Stimulated activated CD8-positive, alpha-beta memory T cell treated with anti-CD3 and anti-CD28 coated beads, Interleukin-7, amount 100 ng/mL, for 4 hours (primary cell): ENCODE measurements at regions not wholly inside any gene's neighbourhood (a gene's known extent, or its start where the extent isn't known, plus 50 kb on each side); places are given as distances from the start of the nearest gene placed in this dataset.

Experiments used
- DNase-seq, 2 donors: peaks; one replicate each; pipeline ENCODE4 v3.0.0-alpha.2; 2020; ENCODE audit warnings: low read depth in 2 of 2

GRCh38 chr15:70351941-70352774, 254.4 kb upstream of the TLE3 start:
- DNase-seq, result no peak

- DNase-seq, result no peak
Measured at GRCh38 chr15:70351391-70351790, 253.7 kb upstream of the TLE3 start.

- DNase-seq, result no peak
Measured at GRCh38 chr15:70348581-70349344, 251.0 kb upstream of the TLE3 start.

GRCh38 chr15:70348226-70348543, 250.5 kb upstream of the TLE3 start:
- no peak for DNase-seq

GRCh38 chr15:70347321-70348225, 249.9 kb upstream of the TLE3 start:
- DNase-seq, result no peak

GRCh38 chr15:70345251-70346019, 247.7 kb upstream of the TLE3 start:
- DNase-seq, result no peak

GRCh38 chr15:70344666-70345065, 246.9 kb upstream of the TLE3 start:
- no peak for DNase-seq

- DNase-seq, result no peak
Measured at GRCh38 chr15:70343961-70344621, 246.4 kb upstream of the TLE3 start.

- DNase-seq, result no peak
Measured at GRCh38 chr15:70342554-70343548, 245.1 kb upstream of the TLE3 start.

- DNase-seq, result no peak
Measured at GRCh38 chr15:70342141-70342540, 244.4 kb upstream of the TLE3 start.

GRCh38 chr15:70341566-70341965, 243.8 kb upstream of the TLE3 start:
- no peak for DNase-seq

- DNase-seq, result no peak
Measured at GRCh38 chr15:70340494-70340870, 242.8 kb upstream of the TLE3 start.

- no peak for DNase-seq
Measured at GRCh38 chr15:70339571-70340493, 242.1 kb upstream of the TLE3 start.

- DNase-seq, result no peak
Measured at GRCh38 chr15:70337277-70338186, 239.8 kb upstream of the TLE3 start.

GRCh38 chr15:70336425-70337009, 238.8 kb upstream of the TLE3 start:
- no peak for DNase-seq

- DNase-seq, result no peak
Measured at GRCh38 chr15:70334286-70334685, 236.6 kb upstream of the TLE3 start.

GRCh38 chr15:70329179-70329578, 231.5 kb upstream of the TLE3 start:
- DNase-seq, result no peak
